HCT116 (cell line): ENCODE measurements at regions not wholly inside any gene's neighbourhood (a gene's known extent, or its start where the extent isn't known, plus 50 kb on each side); places are given as distances from the start of the nearest gene placed in this dataset.

Experiments
- ATAC-seq: fragments of 200-7000 bp; cut with Tn5 transposase; 2 replicates; pipeline ENCODE4 v1.9.1; 2020; ENCODE audit warnings: mild to moderate bottlenecking, moderate library complexity
- BruUV-seq: library from RNA; stranded (reverse); fragments of 400-500 nt; replicated peaks from 2 replicates; lab custom pipeline; 2021; lab: Mats Ljungman, UMichigan
- CTCF ChIA-PET: fragments of 300-600 bp; sonication (Branson Sonifier 250); formaldehyde crosslinking; loops from one replicate; lab custom pipeline; 2021; ENCODE audit warnings: antibody characterized with exemption; lab: Charles Lee
- POLR2A ChIA-PET: fragments of 300-600, 350-600 bp; sonication (Branson Sonifier 250); formaldehyde crosslinking; loops from one replicate; lab custom pipeline; 2021; ENCODE audit warnings: antibody characterized with exemption; lab: Charles Lee
- RAD21 ChIA-PET, 2 experiments: fragments of 300-600 bp; sonication (Branson Sonifier 250); formaldehyde crosslinking; loops; one replicate each; lab custom pipeline; 2023; ENCODE audit warnings: low total read pairs in 2 of 2; ENCODE audit not compliant: uncharacterized antibody in 2 of 2, unreplicated experiment in 2 of 2, low non-redundant PET in 1 of 2; lab: Charles Lee
- DNase-seq: peaks from one replicate; pipeline ENCODE4 v3.0.0-alpha.2; 2010; ENCODE audit warnings: low read depth, low spot score
- H2AFZ ChIP-seq: fragments of 200-600 bp; shearing (Covaris generic), sonication (generic); 2 replicates; pipeline ENCODE4 v1.6.1; 2017; ENCODE audit warnings: low read depth, mixed run types, mixed read lengths, antibody characterized with exemption, low read length; ENCODE audit not compliant: poor library complexity, severe bottlenecking
- H3K27ac ChIP-seq: 2 replicates; pipeline ENCODE4 v1.5.1; 2012; ENCODE audit warnings: low read depth, low read length
- H3K27me3 ChIP-seq: fragments of 200-600 bp; sonication (generic); 2 replicates; pipeline ENCODE4 v1.6.1; 2016; ENCODE audit warnings: mixed run types, low read length, mixed read lengths; ENCODE audit not compliant: insufficient read depth
- H3K36me3 ChIP-seq, 2 experiments: fragments of 200-500 bp in 1 of 2; fragments of 200-600 bp in 1 of 2; sonication (Bioruptor generic) in 1 of 2; sonication (generic) in 1 of 2; 2 replicates each; pipeline versions ENCODE4 v1.5.1 to v1.6.1; 2014 to 2016; ENCODE audit warnings: low read length in 2 of 2, inconsistent platforms in 1 of 2, mixed read lengths in 1 of 2, mixed run types in 1 of 2; ENCODE audit not compliant: insufficient read depth in 2 of 2, control insufficient read depth in 1 of 2
- H3K4me1 ChIP-seq, 2 experiments: fragments of 200-600 bp in 1 of 2; sonication (generic) in 1 of 2; 2 replicates each; pipeline versions ENCODE4 v1.5.1 to v1.6.1; 2012 to 2017; ENCODE audit warnings: low read length in 2 of 2, inconsistent platforms in 1 of 2, mild to moderate bottlenecking in 1 of 2, mixed read lengths in 1 of 2, mixed run types in 1 of 2, moderate library complexity in 1 of 2; ENCODE audit not compliant: insufficient read depth in 2 of 2, control insufficient read depth in 1 of 2
- H3K4me2 ChIP-seq: fragments of 200-600 bp; sonication (generic); 2 replicates; pipeline ENCODE4 v1.6.1; 2017; ENCODE audit warnings: mixed run types, low read length, mixed read lengths
- H3K4me3 ChIP-seq, 2 experiments: fragments of 200-600 bp in 1 of 2; sonication (generic) in 1 of 2; replicated peaks in 1 of 2; 2 replicates each; pipeline ENCODE4 v1.5.1; 2011 to 2016; ENCODE audit warnings: low read length in 2 of 2, control low read depth in 1 of 2, low read depth in 1 of 2, mild to moderate bottlenecking in 1 of 2, mixed read lengths in 1 of 2, mixed run types in 1 of 2
- H3K79me2 ChIP-seq: fragments of 200-600 bp; sonication (generic); 2 replicates; pipeline ENCODE4 v1.6.1; 2017; ENCODE audit warnings: mild to moderate bottlenecking, mixed run types, low read length, moderate library complexity, mixed read lengths; ENCODE audit not compliant: insufficient read depth
- H3K9ac ChIP-seq: fragments of 200-600 bp; sonication (generic); 2 replicates; pipeline ENCODE4 v1.6.1; 2016; ENCODE audit warnings: low read length, mixed read lengths
- H3K9me2 ChIP-seq: fragments of 200-600 bp; sonication (generic), shearing (Covaris generic); 2 replicates; pipeline ENCODE4 v1.6.1; 2017; ENCODE audit warnings: mixed run types, mild to moderate bottlenecking, moderate library complexity; ENCODE audit not compliant: insufficient read depth
- H3K9me3 ChIP-seq, 2 experiments: fragments of 200-500 bp in 1 of 2; fragments of 200-600 bp in 1 of 2; sonication (Bioruptor generic) in 1 of 2; sonication (generic) in 1 of 2; 2 replicates each; pipeline ENCODE4 v1.6.1; 2014 to 2017; ENCODE audit warnings: low read length in 2 of 2, mixed read lengths in 2 of 2, inconsistent platforms in 1 of 2, low read depth in 1 of 2, mild to moderate bottlenecking in 1 of 2, mixed run types in 1 of 2, moderate library complexity in 1 of 2; ENCODE audit not compliant: control insufficient read depth in 1 of 2, insufficient read depth in 1 of 2
- H4K20me1 ChIP-seq: fragments of 200-600 bp; sonication (generic), shearing (Covaris generic); 2 replicates; pipeline ENCODE4 v1.6.1; 2017; ENCODE audit warnings: mixed run types, mild to moderate bottlenecking, moderate library complexity; ENCODE audit not compliant: insufficient read depth
- CBX3 ChIP-seq: IDR thresholded peaks from 2 replicates; pipeline ENCODE4 v1.6.1; 2012; ENCODE audit warnings: low read depth
- EGR1 ChIP-seq: IDR thresholded peaks from 2 replicates; pipeline ENCODE4 v1.6.1; 2012; ENCODE audit warnings: low read depth
- EZH2phosphoT487 ChIP-seq: fragments of 200-600 bp; IDR thresholded peaks from 2 replicates; pipeline ENCODE4 v1.6.1; 2018; ENCODE audit warnings: antibody characterized with exemption, borderline replicate concordance
- FOSL1 ChIP-seq: IDR thresholded peaks from 2 replicates; pipeline ENCODE4 v1.6.1; 2012; ENCODE audit warnings: low read depth
- JUND ChIP-seq: IDR thresholded peaks from 2 replicates; pipeline ENCODE4 v1.6.1; 2012
- RAD21 ChIP-seq: IDR thresholded peaks from 2 replicates; pipeline ENCODE4 v1.6.1; 2012; ENCODE audit warnings: low read depth, mild to moderate bottlenecking
- SIN3A ChIP-seq: IDR thresholded peaks from 2 replicates; pipeline ENCODE4 v1.6.1; 2012; ENCODE audit warnings: low read depth
- SP1 ChIP-seq: IDR thresholded peaks from 2 replicates; pipeline ENCODE4 v1.6.1; 2012; ENCODE audit warnings: low read depth
- SRF ChIP-seq: IDR thresholded peaks from 2 replicates; pipeline ENCODE4 v1.6.1; 2012; ENCODE audit warnings: low read depth
- YY1 ChIP-seq: IDR thresholded peaks from 2 replicates; pipeline ENCODE4 v1.6.1; 2011; ENCODE audit warnings: low read length, low read depth, moderate library complexity, mild to moderate bottlenecking; ENCODE audit not compliant: insufficient replicate concordance; ENCODE audit errors: extremely low read depth
- ZBTB33 ChIP-seq: IDR thresholded peaks from 2 replicates; pipeline ENCODE4 v1.6.1; 2011; ENCODE audit warnings: mild to moderate bottlenecking, low read length, moderate library complexity; ENCODE audit not compliant: insufficient replicate concordance; ENCODE audit errors: extremely low read depth
- ZNF274 ChIP-seq: fragments of 200-500 bp; sonication (Bioruptor generic); IDR thresholded peaks from 2 replicates; pipeline ENCODE4 v1.6.1; 2014; ENCODE audit warnings: mild to moderate bottlenecking, low read depth, low read length, inconsistent platforms
- intact Hi-C: fragments of 100-400 bp; cut with micrococcal nuclease; formaldehyde crosslinking; loops from 2 replicates; pipeline ENCODE4 v1.10.0; 2022
- TF ChIP-seq, protein P1 (sequence below): IDR thresholded peaks from 2 replicates; pipeline ENCODE4 v1.6.1; 2012
- TF ChIP-seq, protein P2 (sequence below), 3 experiments: fragments of 200-600 bp in 1 of 3; sonication (generic) in 1 of 3; IDR thresholded peaks in 2 of 3; conservative IDR thresholded peaks in 1 of 3; 2 replicates each; pipeline ENCODE4 v1.5.1; 2012 to 2017; ENCODE audit warnings: low read depth in 2 of 3, low read length in 2 of 3, antibody characterized with exemption in 1 of 3, borderline replicate concordance in 1 of 3, control low read depth in 1 of 3, mild to moderate bottlenecking in 1 of 3, mixed read lengths in 1 of 3, mixed run types in 1 of 3, moderate library complexity in 1 of 3; ENCODE audit not compliant: insufficient read depth in 1 of 3
- TF ChIP-seq, protein P3 (sequence below): IDR thresholded peaks from 2 replicates; pipeline ENCODE4 v1.6.1; 2012; ENCODE audit warnings: low read depth
- TF ChIP-seq, protein P4 (sequence below): IDR thresholded peaks from 2 replicates; pipeline ENCODE4 v1.6.1; 2012

GRCh38 chr4:119721878-119722277 is 93.3 kb upstream of the PDE5A start:
- TF ChIP-seq RAD21 = no peak
- no peak for TF ChIP-seq SIN3A
- TF ChIP-seq SRF = no peak
- TF ChIP-seq FOSL1 = no peak
- TF ChIP-seq ZBTB33 = no peak
- TF ChIP-seq, protein P1, sequence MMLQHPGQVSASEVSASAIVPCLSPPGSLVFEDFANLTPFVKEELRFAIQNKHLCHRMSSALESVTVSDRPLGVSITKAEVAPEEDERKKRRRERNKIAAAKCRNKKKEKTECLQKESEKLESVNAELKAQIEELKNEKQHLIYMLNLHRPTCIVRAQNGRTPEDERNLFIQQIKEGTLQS = no peak
- no peak for TF ChIP-seq SP1
- no peak for TF ChIP-seq CBX3
- TF ChIP-seq, protein P2, sequence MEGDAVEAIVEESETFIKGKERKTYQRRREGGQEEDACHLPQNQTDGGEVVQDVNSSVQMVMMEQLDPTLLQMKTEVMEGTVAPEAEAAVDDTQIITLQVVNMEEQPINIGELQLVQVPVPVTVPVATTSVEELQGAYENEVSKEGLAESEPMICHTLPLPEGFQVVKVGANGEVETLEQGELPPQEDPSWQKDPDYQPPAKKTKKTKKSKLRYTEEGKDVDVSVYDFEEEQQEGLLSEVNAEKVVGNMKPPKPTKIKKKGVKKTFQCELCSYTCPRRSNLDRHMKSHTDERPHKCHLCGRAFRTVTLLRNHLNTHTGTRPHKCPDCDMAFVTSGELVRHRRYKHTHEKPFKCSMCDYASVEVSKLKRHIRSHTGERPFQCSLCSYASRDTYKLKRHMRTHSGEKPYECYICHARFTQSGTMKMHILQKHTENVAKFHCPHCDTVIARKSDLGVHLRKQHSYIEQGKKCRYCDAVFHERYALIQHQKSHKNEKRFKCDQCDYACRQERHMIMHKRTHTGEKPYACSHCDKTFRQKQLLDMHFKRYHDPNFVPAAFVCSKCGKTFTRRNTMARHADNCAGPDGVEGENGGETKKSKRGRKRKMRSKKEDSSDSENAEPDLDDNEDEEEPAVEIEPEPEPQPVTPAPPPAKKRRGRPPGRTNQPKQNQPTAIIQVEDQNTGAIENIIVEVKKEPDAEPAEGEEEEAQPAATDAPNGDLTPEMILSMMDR (IDR thresholded peaks at IDR 0.05 in 2 of 3, conservative IDR thresholded peaks at IDR 0.05 in 1 of 3; ENCODE audit: borderline replicate concordance in 1 of 3, insufficient read depth in 1 of 3, low read depth in 2 of 3, low read length in 2 of 3) = no peak
- TF ChIP-seq YY1 = no peak
- no peak for TF ChIP-seq ZNF274
- TF ChIP-seq EGR1 = no peak
- no peak for TF ChIP-seq EZH2phosphoT487
- TF ChIP-seq, protein P3, sequence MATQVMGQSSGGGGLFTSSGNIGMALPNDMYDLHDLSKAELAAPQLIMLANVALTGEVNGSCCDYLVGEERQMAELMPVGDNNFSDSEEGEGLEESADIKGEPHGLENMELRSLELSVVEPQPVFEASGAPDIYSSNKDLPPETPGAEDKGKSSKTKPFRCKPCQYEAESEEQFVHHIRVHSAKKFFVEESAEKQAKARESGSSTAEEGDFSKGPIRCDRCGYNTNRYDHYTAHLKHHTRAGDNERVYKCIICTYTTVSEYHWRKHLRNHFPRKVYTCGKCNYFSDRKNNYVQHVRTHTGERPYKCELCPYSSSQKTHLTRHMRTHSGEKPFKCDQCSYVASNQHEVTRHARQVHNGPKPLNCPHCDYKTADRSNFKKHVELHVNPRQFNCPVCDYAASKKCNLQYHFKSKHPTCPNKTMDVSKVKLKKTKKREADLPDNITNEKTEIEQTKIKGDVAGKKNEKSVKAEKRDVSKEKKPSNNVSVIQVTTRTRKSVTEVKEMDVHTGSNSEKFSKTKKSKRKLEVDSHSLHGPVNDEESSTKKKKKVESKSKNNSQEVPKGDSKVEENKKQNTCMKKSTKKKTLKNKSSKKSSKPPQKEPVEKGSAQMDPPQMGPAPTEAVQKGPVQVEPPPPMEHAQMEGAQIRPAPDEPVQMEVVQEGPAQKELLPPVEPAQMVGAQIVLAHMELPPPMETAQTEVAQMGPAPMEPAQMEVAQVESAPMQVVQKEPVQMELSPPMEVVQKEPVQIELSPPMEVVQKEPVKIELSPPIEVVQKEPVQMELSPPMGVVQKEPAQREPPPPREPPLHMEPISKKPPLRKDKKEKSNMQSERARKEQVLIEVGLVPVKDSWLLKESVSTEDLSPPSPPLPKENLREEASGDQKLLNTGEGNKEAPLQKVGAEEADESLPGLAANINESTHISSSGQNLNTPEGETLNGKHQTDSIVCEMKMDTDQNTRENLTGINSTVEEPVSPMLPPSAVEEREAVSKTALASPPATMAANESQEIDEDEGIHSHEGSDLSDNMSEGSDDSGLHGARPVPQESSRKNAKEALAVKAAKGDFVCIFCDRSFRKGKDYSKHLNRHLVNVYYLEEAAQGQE = no peak
- TF ChIP-seq, protein P4, sequence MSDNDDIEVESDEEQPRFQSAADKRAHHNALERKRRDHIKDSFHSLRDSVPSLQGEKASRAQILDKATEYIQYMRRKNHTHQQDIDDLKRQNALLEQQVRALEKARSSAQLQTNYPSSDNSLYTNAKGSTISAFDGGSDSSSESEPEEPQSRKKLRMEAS = no peak
- TF ChIP-seq JUND = no peak
- H3K9ac ChIP-seq = no peak overlapping the region
- DNase-seq (no peak), ATAC-seq (no peak)
- H3K9me3 ChIP-seq = no peaks in the 10 kb centered on the region
- no peaks in the 10 kb centered on the region for H4K20me1 ChIP-seq
- CTCF ChIA-PET = no interaction called here
- RAD21 ChIA-PET = no interaction called here
- no peak overlapping the region for H3K4me2 ChIP-seq
- no peaks in the 10 kb centered on the region for H3K9me2 ChIP-seq
- H3K4me1 ChIP-seq = no peaks in the 10 kb centered on the region
- intact Hi-C loops = no loop called here
- H3K36me3 ChIP-seq = no peaks in the 10 kb centered on the region
- no peak overlapping the region for H2AFZ ChIP-seq
- no TSS peak for BruUV-seq
- no peaks in the 10 kb centered on the region for H3K79me2 ChIP-seq
- H3K27ac ChIP-seq = no peak overlapping the region
- POLR2A ChIA-PET = no interaction called here
- H3K27me3 ChIP-seq = no peaks in the 10 kb centered on the region
- no peak overlapping the region for H3K4me3 ChIP-seq
